Neural cell (in vitro differentiated cells): ENCODE measurements at regions not wholly inside any gene's neighbourhood (a gene's known extent, or its start where the extent isn't known, plus 50 kb on each side); places are given as distances from the start of the nearest gene placed in this dataset.

Experiments
- EP300 ChIP-seq: fragments of 450-650 bp; conservative IDR thresholded peaks from 2 replicates; pipeline ENCODE4 v1.6.1; 2014; ENCODE audit warnings: antibody characterized with exemption, mild to moderate bottlenecking, moderate library complexity; ENCODE audit not compliant: poor library complexity, severe bottlenecking
- EZH2 ChIP-seq: fragments of 200-600, 300-800 bp; shearing (Covaris generic), sonication (generic); IDR thresholded peaks from 2 replicates; pipeline ENCODE4 v1.6.1; 2014; ENCODE audit warnings: antibody characterized with exemption, low read length, borderline replicate concordance, mild to moderate bottlenecking; ENCODE audit not compliant: insufficient read depth, poor library complexity, severe bottlenecking
- MXI1 ChIP-seq: fragments of 450-650 bp; conservative IDR thresholded peaks from 2 replicates; pipeline ENCODE4 v1.6.1; 2014; ENCODE audit warnings: antibody characterized with exemption, mild to moderate bottlenecking; ENCODE audit not compliant: poor library complexity, severe bottlenecking
- POLR2AphosphoS5 ChIP-seq: IDR thresholded peaks from 2 replicates; pipeline ENCODE4 v1.6.1; 2012
- RAD21 ChIP-seq: fragments of 450-650 bp; conservative IDR thresholded peaks from 2 replicates; pipeline ENCODE4 v1.6.1; 2014; ENCODE audit warnings: antibody characterized with exemption, mild to moderate bottlenecking, moderate library complexity
- SMC3 ChIP-seq: fragments of 450-650 bp; conservative IDR thresholded peaks from 2 replicates; pipeline ENCODE4 v1.6.1; 2014; ENCODE audit warnings: antibody characterized with exemption, mild to moderate bottlenecking, moderate library complexity; ENCODE audit not compliant: poor library complexity
- TAF1 ChIP-seq: IDR thresholded peaks from 2 replicates; pipeline ENCODE4 v1.6.1; 2012; ENCODE audit warnings: low read depth
- TF ChIP-seq, protein P1 (sequence below): fragments of 450-650 bp; IDR thresholded peaks from 2 replicates; pipeline ENCODE4 v1.5.1; 2014; ENCODE audit warnings: antibody characterized with exemption, mild to moderate bottlenecking, moderate library complexity; ENCODE audit not compliant: poor library complexity, severe bottlenecking
- TF ChIP-seq, protein P2 (sequence below): IDR thresholded peaks from 2 replicates; pipeline ENCODE4 v1.6.1; 2012; ENCODE audit warnings: borderline replicate concordance

DNA sequence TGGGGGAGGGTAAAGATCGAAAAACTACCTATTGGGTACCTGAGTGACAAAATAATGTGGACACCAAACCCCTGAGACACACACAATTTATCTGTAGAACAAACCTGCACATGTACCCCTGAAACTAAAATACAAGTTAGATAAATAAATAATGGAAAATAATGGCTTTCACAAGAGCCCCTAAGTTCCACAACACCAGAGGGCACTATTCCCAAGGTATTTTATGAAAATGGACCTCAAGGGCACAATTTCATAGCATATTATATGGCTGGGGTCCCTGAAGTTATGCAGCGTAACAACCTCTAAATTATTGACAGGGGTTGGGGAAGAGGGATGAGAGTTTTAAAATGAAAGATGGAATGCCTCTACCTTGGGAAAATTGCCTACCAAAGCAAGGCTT is 81.3 kb upstream of the TMEM33 start:
- TF ChIP-seq EZH2 = no peak
- no peak for TF ChIP-seq MXI1
- TF ChIP-seq, protein P1, sequence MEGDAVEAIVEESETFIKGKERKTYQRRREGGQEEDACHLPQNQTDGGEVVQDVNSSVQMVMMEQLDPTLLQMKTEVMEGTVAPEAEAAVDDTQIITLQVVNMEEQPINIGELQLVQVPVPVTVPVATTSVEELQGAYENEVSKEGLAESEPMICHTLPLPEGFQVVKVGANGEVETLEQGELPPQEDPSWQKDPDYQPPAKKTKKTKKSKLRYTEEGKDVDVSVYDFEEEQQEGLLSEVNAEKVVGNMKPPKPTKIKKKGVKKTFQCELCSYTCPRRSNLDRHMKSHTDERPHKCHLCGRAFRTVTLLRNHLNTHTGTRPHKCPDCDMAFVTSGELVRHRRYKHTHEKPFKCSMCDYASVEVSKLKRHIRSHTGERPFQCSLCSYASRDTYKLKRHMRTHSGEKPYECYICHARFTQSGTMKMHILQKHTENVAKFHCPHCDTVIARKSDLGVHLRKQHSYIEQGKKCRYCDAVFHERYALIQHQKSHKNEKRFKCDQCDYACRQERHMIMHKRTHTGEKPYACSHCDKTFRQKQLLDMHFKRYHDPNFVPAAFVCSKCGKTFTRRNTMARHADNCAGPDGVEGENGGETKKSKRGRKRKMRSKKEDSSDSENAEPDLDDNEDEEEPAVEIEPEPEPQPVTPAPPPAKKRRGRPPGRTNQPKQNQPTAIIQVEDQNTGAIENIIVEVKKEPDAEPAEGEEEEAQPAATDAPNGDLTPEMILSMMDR = no peak
- no peak for TF ChIP-seq TAF1
- TF ChIP-seq POLR2AphosphoS5 = no peak
- TF ChIP-seq RAD21 = no peak
- TF ChIP-seq, protein P2, sequence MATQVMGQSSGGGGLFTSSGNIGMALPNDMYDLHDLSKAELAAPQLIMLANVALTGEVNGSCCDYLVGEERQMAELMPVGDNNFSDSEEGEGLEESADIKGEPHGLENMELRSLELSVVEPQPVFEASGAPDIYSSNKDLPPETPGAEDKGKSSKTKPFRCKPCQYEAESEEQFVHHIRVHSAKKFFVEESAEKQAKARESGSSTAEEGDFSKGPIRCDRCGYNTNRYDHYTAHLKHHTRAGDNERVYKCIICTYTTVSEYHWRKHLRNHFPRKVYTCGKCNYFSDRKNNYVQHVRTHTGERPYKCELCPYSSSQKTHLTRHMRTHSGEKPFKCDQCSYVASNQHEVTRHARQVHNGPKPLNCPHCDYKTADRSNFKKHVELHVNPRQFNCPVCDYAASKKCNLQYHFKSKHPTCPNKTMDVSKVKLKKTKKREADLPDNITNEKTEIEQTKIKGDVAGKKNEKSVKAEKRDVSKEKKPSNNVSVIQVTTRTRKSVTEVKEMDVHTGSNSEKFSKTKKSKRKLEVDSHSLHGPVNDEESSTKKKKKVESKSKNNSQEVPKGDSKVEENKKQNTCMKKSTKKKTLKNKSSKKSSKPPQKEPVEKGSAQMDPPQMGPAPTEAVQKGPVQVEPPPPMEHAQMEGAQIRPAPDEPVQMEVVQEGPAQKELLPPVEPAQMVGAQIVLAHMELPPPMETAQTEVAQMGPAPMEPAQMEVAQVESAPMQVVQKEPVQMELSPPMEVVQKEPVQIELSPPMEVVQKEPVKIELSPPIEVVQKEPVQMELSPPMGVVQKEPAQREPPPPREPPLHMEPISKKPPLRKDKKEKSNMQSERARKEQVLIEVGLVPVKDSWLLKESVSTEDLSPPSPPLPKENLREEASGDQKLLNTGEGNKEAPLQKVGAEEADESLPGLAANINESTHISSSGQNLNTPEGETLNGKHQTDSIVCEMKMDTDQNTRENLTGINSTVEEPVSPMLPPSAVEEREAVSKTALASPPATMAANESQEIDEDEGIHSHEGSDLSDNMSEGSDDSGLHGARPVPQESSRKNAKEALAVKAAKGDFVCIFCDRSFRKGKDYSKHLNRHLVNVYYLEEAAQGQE = no peak
- no peak for TF ChIP-seq EP300
- no peak for TF ChIP-seq SMC3
